ENCODE measurements at regions not wholly inside any gene's neighbourhood (a gene's known extent, or its start where the extent isn't known, plus 50 kb on each side); places are given as distances from the start of the nearest gene placed in this dataset.
A peak's percentile ranks its signal among the peaks of the same experiment; 100 is the strongest.

- WGBS (ENCODE audit: missing lambda C conversion rate): 16% methylated on average over 4 of the region's 4 CpGs
- no peak overlapping the region for H3K4me3 ChIP-seq
- POLR2A ChIA-PET: no interaction called here
- FAIRE-seq (no peak), DNase-seq (ENCODE audit: low read depth in 1 of 2, low spot score in 1 of 2) (no peak), ATAC-seq (peak; percentile 58 to 69; a peak in 5 of 6 replicates)
- no peak overlapping the region for H3K27ac ChIP-seq
- CTCF ChIA-PET: interaction anchor here (0.6 kb wide), 1 partner anchor 1220 kb away, joined by 6 read pairs; no protein-coding TSS in a partner anchor
- no peaks in the 10 kb centered on the region for H3K9me3 ChIP-seq
- TF ChIP-seq EHF (CRISPR knock-in tag; IDR thresholded peaks at IDR 0.05) (no peak), JUNB (IDR thresholded peaks at IDR 0.05) (no peak), RCOR1 (IDR thresholded peaks at IDR 0.05; ENCODE audit: low read depth, low read length) (no peak), ZSCAN20 (CRISPR knock-in tag; IDR thresholded peaks at IDR 0.05) (no peak), MAZ (IDR thresholded peaks at IDR 0.05; ENCODE audit: borderline replicate concordance, low read depth, low read length) (no peak), RAD21 (conservative IDR thresholded peaks at IDR 0.05 in 1 of 2, IDR thresholded peaks at IDR 0.05 in 1 of 2) (no peak), SMC3 (IDR thresholded peaks at IDR 0.05) (no peak), POLR2AphosphoS2 (conservative IDR thresholded peaks at IDR 0.05; ENCODE audit: low read length) (no peak), SREBF2 (IDR thresholded peaks at IDR 0.05) (no peak), MAX (IDR thresholded peaks at IDR 0.05) (no peak), CHD2 (IDR thresholded peaks at IDR 0.05; ENCODE audit: low read length, partially characterized antibody) (no peak), HOXB5 (CRISPR knock-in tag; IDR thresholded peaks at IDR 0.05) (no peak), CBX8 (IDR thresholded peaks at IDR 0.05) (no peak), NR3C1 (IDR thresholded peaks at IDR 0.05) (no peak), PBX3 (IDR thresholded peaks at IDR 0.05) (no peak), ZFP36 (IDR thresholded peaks at IDR 0.05; ENCODE audit: borderline replicate concordance, partially characterized antibody) (no peak), TFCP2L1 (CRISPR knock-in tag; IDR thresholded peaks at IDR 0.05) (no peak), FOXS1 (CRISPR knock-in tag; IDR thresholded peaks at IDR 0.05) (no peak)
- TF ChIP-seq, protein P1, sequence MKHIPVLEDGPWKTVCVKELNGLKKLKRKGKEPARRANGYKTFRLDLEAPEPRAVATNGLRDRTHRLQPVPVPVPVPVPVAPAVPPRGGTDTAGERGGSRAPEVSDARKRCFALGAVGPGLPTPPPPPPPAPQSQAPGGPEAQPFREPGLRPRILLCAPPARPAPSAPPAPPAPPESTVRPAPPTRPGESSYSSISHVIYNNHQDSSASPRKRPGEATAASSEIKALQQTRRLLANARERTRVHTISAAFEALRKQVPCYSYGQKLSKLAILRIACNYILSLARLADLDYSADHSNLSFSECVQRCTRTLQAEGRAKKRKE (CRISPR knock-in tag; IDR thresholded peaks at IDR 0.05; ENCODE audit: low read depth): no peak
- no peak overlapping the region for H3K4me2 ChIP-seq
- H3K4me1 ChIP-seq: no peaks in the 10 kb centered on the region
Observed at GRCh38 chr3:5294356-5294755, 106.8 kb downstream of the EDEM1 start.

GRCh38 chr3:5295191-5295690, 107.7 kb downstream of the EDEM1 start:
- no peak for TF ChIP-seq CBX8 (IDR thresholded peaks at IDR 0.05)
- TF ChIP-seq EP300 (IDR thresholded peaks at IDR 0.05): no peak
- no peak for TF ChIP-seq FOXS1 (CRISPR knock-in tag; IDR thresholded peaks at IDR 0.05)
- TF ChIP-seq HOXB5 (CRISPR knock-in tag; IDR thresholded peaks at IDR 0.05): no peak
- no peak for TF ChIP-seq FOSL2 (IDR thresholded peaks at IDR 0.05)
- no peak for TF ChIP-seq FOSL2 (CRISPR knock-in tag; IDR thresholded peaks at IDR 0.05)
- TF ChIP-seq GATA3 (IDR thresholded peaks at IDR 0.05; ENCODE audit: borderline replicate concordance): no peak
- TF ChIP-seq, protein P2, sequence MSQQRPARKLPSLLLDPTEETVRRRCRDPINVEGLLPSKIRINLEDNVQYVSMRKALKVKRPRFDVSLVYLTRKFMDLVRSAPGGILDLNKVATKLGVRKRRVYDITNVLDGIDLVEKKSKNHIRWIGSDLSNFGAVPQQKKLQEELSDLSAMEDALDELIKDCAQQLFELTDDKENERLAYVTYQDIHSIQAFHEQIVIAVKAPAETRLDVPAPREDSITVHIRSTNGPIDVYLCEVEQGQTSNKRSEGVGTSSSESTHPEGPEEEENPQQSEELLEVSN (IDR thresholded peaks at IDR 0.05; ENCODE audit: borderline replicate concordance, low read depth): no peak
- TF ChIP-seq RNF2 (IDR thresholded peaks at IDR 0.05; ENCODE audit: borderline replicate concordance, low read depth): no peak
- no peak for TF ChIP-seq BCL3 (IDR thresholded peaks at IDR 0.05)
- no peak for TF ChIP-seq MYC (IDR thresholded peaks at IDR 0.05; ENCODE audit: borderline replicate concordance, low read length)
- TF ChIP-seq CHD4 (IDR thresholded peaks at IDR 0.05; ENCODE audit: borderline replicate concordance): no peak
- TF ChIP-seq KDM5A (IDR thresholded peaks at IDR 0.05): no peak
- TF ChIP-seq PBX3 (IDR thresholded peaks at IDR 0.05): no peak
- no peaks in the 10 kb centered on the region for H3K4me1 ChIP-seq
- WGBS (ENCODE audit: missing lambda C conversion rate): 50% methylated on average over 1 of the region's 1 CpG
- no peak overlapping the region for H3K27ac ChIP-seq
- H3K4me3 ChIP-seq: no peak overlapping the region
- ATAC-seq (no peak), FAIRE-seq (no peak), DNase-seq (ENCODE audit: low read depth in 1 of 2, low spot score in 1 of 2) (no peak)
- H3K4me2 ChIP-seq: no peak overlapping the region
- ChIA-PET CTCF (interaction anchor here (0.6 kb wide), 1 partner anchor 1219 kb away, joined by 6 read pairs; no protein-coding TSS in a partner anchor), POLR2A (no interaction called here)
- no peaks in the 10 kb centered on the region for H3K9me3 ChIP-seq

Measured in A549 (cell line).